BLaER1 treated with 17β-estradiol and CSF1 and Interleukin-3, amounts not matched to agents 10 nM and 100 nM (cell line): ENCODE measurements at regions not wholly inside any gene's neighbourhood (a gene's known extent, or its start where the extent isn't known, plus 50 kb on each side); places are given as distances from the start of the nearest gene placed in this dataset.

ENCODE experiments used
- H3K27ac ChIP-seq, 11 experiments: shearing (Covaris generic); formaldehyde crosslinking; 2 replicates each; pipeline ENCODE4 v1.8.1; 2022
- H3K27me3 ChIP-seq, 11 experiments: shearing (Covaris generic); formaldehyde crosslinking; 2 replicates each; pipeline ENCODE4 v1.8.1; 2022
- H3K36me3 ChIP-seq, 11 experiments: shearing (Covaris generic); formaldehyde crosslinking; 2 replicates each; pipeline ENCODE4 v1.8.1; 2022
- H3K4me1 ChIP-seq, 10 experiments: shearing (Covaris generic); formaldehyde crosslinking; 2 replicates each; pipeline ENCODE4 v1.8.1; 2022
- H3K4me2 ChIP-seq, 11 experiments: shearing (Covaris generic); formaldehyde crosslinking; 2 replicates each; pipeline ENCODE4 v1.8.1; 2022
- H3K4me3 ChIP-seq, 10 experiments: shearing (Covaris generic); formaldehyde crosslinking; 2 replicates each; pipeline ENCODE4 v1.8.1; 2022
- H3K9ac ChIP-seq, 11 experiments: shearing (Covaris generic); formaldehyde crosslinking; 2 replicates each; pipeline ENCODE4 v1.8.1; 2022
- H3K9me3 ChIP-seq, 11 experiments: shearing (Covaris generic); formaldehyde crosslinking; replicated peaks in 1 of 11; 2 replicates each; pipeline ENCODE4 v1.8.1; 2022
- H4K20me1 ChIP-seq, 11 experiments: shearing (Covaris generic); formaldehyde crosslinking; 2 replicates each; pipeline ENCODE4 v1.8.1; 2022
- Cebpa-rat ChIP-seq, 11 experiments: shearing (Covaris generic); IDR thresholded peaks; 2 replicates each; pipeline ENCODE4 v1.8.1; 2022

DNA sequence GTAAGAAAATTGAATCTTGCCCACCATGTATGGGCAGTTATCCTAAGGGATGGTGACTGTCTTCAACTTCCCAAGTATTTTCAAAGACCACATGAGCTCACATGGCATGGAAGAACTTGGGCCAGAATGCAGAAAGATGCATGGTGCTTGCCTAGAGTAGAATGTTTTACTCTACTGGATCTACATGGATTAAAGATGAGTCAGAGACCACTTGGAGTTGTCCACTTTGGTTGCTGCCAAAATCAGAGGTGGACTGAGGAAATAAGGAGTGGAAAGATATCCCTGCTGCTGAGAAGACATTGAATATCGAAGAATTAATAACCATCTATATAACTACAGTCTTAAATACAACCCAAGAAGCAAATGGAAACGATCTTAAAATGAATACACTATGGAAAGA, 498.1 kb downstream of the NLGN4X start:
- H3K4me3 ChIP-seq: no peak overlapping the region
- no peaks in the 10 kb centered on the region for H3K27me3 ChIP-seq
- H4K20me1 ChIP-seq: no peaks in the 10 kb centered on the region
- H3K4me1 ChIP-seq: peaks cover 0 to 31% (median 9%) of the 10 kb centered on the region in 10 experiments; a peak in 13 of 20 replicates
- H3K27ac ChIP-seq: no peak overlapping the region
- no peak overlapping the region for H3K9ac ChIP-seq
- no peak for TF ChIP-seq Cebpa-rat (IDR thresholded peaks at IDR 0.05)
- no peaks in the 10 kb centered on the region for H3K36me3 ChIP-seq
- H3K4me2 ChIP-seq: no peak overlapping the region
- peaks cover 0 to 22% (median 0%) of the 10 kb centered on the region in 11 experiments; a peak in 4 of 22 replicates for H3K9me3 ChIP-seq

GRCh38 chrX:5726224-5726623, 502.4 kb downstream of the NLGN4X start:
- Histone ChIP-seq H3K4me1 (peaks cover 0 to 58% (median 6%) of the 10 kb centered on the region in 10 experiments; a peak in 9 of 20 replicates), H3K9ac (peak overlapping the region in 4 of 11 experiments; percentile 55 to 86 (median 82); a peak in 8 of 22 replicates), H3K9me3 (peaks cover 0 to 17% (median 0%) of the 10 kb centered on the region in 11 experiments; a peak in 3 of 22 replicates), H3K4me2 (peak overlapping the region in 5 of 11 experiments; percentile 37 to 97 (median 84); a peak in 10 of 22 replicates), H4K20me1 (no peaks in the 10 kb centered on the region), H3K27ac (peak overlapping the region in 5 of 11 experiments; percentile 54 to 95 (median 86); a peak in 9 of 22 replicates), H3K36me3 (peaks cover 0 to 4% (median 0%) of the 10 kb centered on the region in 11 experiments; a peak in 1 of 22 replicates), H3K27me3 (no peaks in the 10 kb centered on the region), H3K4me3 (peak overlapping the region in 3 of 10 experiments; percentile 50 to 56 (median 52); a peak in 5 of 20 replicates)
- TF ChIP-seq Cebpa-rat (IDR thresholded peaks at IDR 0.05): no peak

DNA sequence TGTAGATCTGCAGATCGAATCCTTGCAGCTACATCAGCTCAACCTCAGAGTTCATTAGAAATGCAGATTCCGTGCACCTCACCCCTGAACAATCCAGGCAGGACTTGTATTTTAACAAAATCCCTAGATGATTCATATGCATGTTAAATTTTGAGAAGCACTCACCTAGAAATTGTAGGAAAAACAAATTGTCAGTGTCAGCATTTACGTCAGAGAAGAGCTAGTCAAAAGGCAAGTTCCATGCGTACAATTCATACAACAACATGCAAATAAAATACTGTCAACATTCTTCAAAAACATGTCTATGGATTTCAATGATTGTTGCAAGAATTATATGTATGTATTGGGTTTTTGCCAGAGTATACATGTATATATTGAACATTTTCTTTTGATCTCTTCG, 504.5 kb downstream of the NLGN4X start:
- Histone ChIP-seq H4K20me1 (no peaks in the 10 kb centered on the region), H3K27me3 (no peaks in the 10 kb centered on the region), H3K4me1 (peaks cover 0 to 58% (median 6%) of the 10 kb centered on the region in 10 experiments; a peak in 9 of 20 replicates), H3K4me2 (peak overlapping the region in 3 of 11 experiments; percentile 84 to 97 (median 94); a peak in 5 of 22 replicates), H3K9ac (peak overlapping the region in 2 of 11 experiments; percentile 84 to 86; a peak in 2 of 22 replicates), H3K9me3 (peaks cover 5 to 32% (median 10%) of the 10 kb centered on the region in 11 experiments), H3K4me3 (peak overlapping the region in 3 of 10 experiments; percentile 50 to 56 (median 52); a peak in 5 of 20 replicates), H3K36me3 (peaks cover 0 to 19% (median 0%) of the 10 kb centered on the region in 11 experiments; a peak in 4 of 22 replicates), H3K27ac (peak overlapping the region in 3 of 11 experiments; percentile 86 to 95 (median 94); a peak in 3 of 22 replicates)
- no peak for TF ChIP-seq Cebpa-rat (IDR thresholded peaks at IDR 0.05)

GRCh38 chrX:5718651-5719050, 510.0 kb downstream of the NLGN4X start:
- Histone ChIP-seq H3K9me3 (peaks cover 19 to 53% (median 24%) of the 10 kb centered on the region in 11 experiments), H3K4me2 (no peak overlapping the region)
- TF ChIP-seq Cebpa-rat (IDR thresholded peaks at IDR 0.05): no peak

GRCh38 chrX:5716666-5717065, 512.0 kb downstream of the NLGN4X start:
- H3K27me3 ChIP-seq: no peaks in the 10 kb centered on the region
- no peak overlapping the region for H3K4me2 ChIP-seq
- H4K20me1 ChIP-seq: no peaks in the 10 kb centered on the region
- no peak overlapping the region for H3K4me3 ChIP-seq
- peaks cover 19 to 50% (median 24%) of the 10 kb centered on the region in 11 experiments for H3K9me3 ChIP-seq
- no peak overlapping the region for H3K27ac ChIP-seq
- H3K4me1 ChIP-seq: peaks cover 0 to 5% (median 0%) of the 10 kb centered on the region in 10 experiments; a peak in 1 of 20 replicates
- H3K36me3 ChIP-seq: peaks cover 0 to 29% (median 0%) of the 10 kb centered on the region in 11 experiments; a peak in 4 of 22 replicates
- H3K9ac ChIP-seq: no peak overlapping the region
- TF ChIP-seq Cebpa-rat (IDR thresholded peaks at IDR 0.05): no peak

More at GRCh38 chrX:5718651-5719050, 510.0 kb downstream of the NLGN4X start:
- Histone ChIP-seq H3K27ac (no peak overlapping the region), H4K20me1 (no peaks in the 10 kb centered on the region), H3K4me1 (peaks cover 0 to 11% (median 0%) of the 10 kb centered on the region in 10 experiments; a peak in 2 of 20 replicates), H3K27me3 (no peaks in the 10 kb centered on the region), H3K9ac (no peak overlapping the region), H3K4me3 (no peak overlapping the region), H3K36me3 (peaks cover 0 to 34% (median 0%) of the 10 kb centered on the region in 11 experiments; a peak in 4 of 22 replicates)

- Histone ChIP-seq H3K9me3 (peaks cover 0 to 13% (median 9%) of the 10 kb centered on the region in 11 experiments; a peak in 12 of 22 replicates), H4K20me1 (no peaks in the 10 kb centered on the region), H3K27me3 (peaks cover 0 to 25% (median 0%) of the 10 kb centered on the region in 11 experiments; a peak in 2 of 22 replicates), H3K4me3 (no peak overlapping the region), H3K4me2 (peak overlapping the region in 7 of 11 experiments; percentile 18 to 80 (median 45); a peak in 13 of 22 replicates), H3K4me1 (peaks cover 0 to 26% (median 12%) of the 10 kb centered on the region in 10 experiments; a peak in 13 of 20 replicates), H3K36me3 (no peaks in the 10 kb centered on the region), H3K9ac (no peak overlapping the region), H3K27ac (no peak overlapping the region)
- no peak for TF ChIP-seq Cebpa-rat (IDR thresholded peaks at IDR 0.05)
These were observed 520.4 kb downstream of the NLGN4X start for GRCh38 chrX:5708251-5708650.

- Histone ChIP-seq H3K4me3 (no peak overlapping the region), H3K27ac (no peak overlapping the region), H3K4me1 (peaks cover 2 to 6% (median 3%) of the 10 kb centered on the region in 10 experiments; a peak in 17 of 20 replicates), H3K4me2 (no peak overlapping the region), H4K20me1 (no peaks in the 10 kb centered on the region), H3K36me3 (no peaks in the 10 kb centered on the region), H3K9me3 (no peaks in the 10 kb centered on the region), H3K9ac (no peak overlapping the region), H3K27me3 (peaks cover 0 to 13% (median 0%) of the 10 kb centered on the region in 11 experiments; a peak in 2 of 22 replicates)
- no peak for TF ChIP-seq Cebpa-rat (IDR thresholded peaks at IDR 0.05)
These were observed 525.8 kb downstream of the NLGN4X start for GRCh38 chrX:5702890-5703289.

- H3K4me2 ChIP-seq: no peak overlapping the region
- H3K27ac ChIP-seq: no peak overlapping the region
- H3K27me3 ChIP-seq: peaks cover 0 to 5% (median 0%) of the 10 kb centered on the region in 11 experiments; a peak in 1 of 22 replicates
These were observed 532.7 kb downstream of the NLGN4X start for GRCh38 chrX:5695971-5696370.

DNA sequence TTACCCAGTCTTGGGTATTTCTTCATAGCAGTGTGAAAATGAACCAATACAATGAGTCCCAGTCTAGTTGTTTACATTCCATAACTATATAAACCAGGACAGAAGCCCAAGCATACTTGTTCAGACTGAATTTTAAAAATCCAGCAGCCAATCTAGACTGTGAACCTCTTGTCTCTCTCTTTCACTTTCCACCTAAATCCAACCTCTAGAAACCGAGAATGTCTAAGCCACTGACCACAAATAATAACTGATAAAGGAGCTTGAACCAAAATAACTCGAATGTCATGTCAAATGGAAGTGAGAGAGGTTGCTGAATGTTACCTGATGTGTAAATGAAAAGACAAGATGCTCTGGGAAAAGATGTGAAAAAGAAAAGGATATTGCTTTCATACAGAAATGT, 544.7 kb downstream of the NLGN4X start:
- H3K4me2 ChIP-seq: peak overlapping the region in 3 of 11 experiments; percentile 3 to 18 (median 3); a peak in 2 of 22 replicates

More at GRCh38 chrX:5695971-5696370, 532.7 kb downstream of the NLGN4X start:
- no peak for TF ChIP-seq Cebpa-rat (IDR thresholded peaks at IDR 0.05)
- peaks cover 0 to 6% (median 2%) of the 10 kb centered on the region in 10 experiments; a peak in 8 of 20 replicates for H3K4me1 ChIP-seq
- H3K9ac ChIP-seq: no peak overlapping the region
- H3K9me3 ChIP-seq: no peaks in the 10 kb centered on the region
- H3K36me3 ChIP-seq: no peaks in the 10 kb centered on the region
- H3K4me3 ChIP-seq: no peak overlapping the region
- no peaks in the 10 kb centered on the region for H4K20me1 ChIP-seq

More for the DNA sequence above, 544.7 kb downstream of the NLGN4X start:
- TF ChIP-seq Cebpa-rat (IDR thresholded peaks at IDR 0.05): no peak
- H3K4me1 ChIP-seq: peaks cover 0 to 5% (median 0%) of the 10 kb centered on the region in 10 experiments; a peak in 2 of 20 replicates
- no peak overlapping the region for H3K9ac ChIP-seq
- no peak overlapping the region for H3K27ac ChIP-seq
- no peaks in the 10 kb centered on the region for H3K27me3 ChIP-seq
- H3K4me3 ChIP-seq: no peak overlapping the region
- no peaks in the 10 kb centered on the region for H4K20me1 ChIP-seq
- peaks cover 0 to 9% (median 0%) of the 10 kb centered on the region in 11 experiments; a peak in 2 of 22 replicates for H3K9me3 ChIP-seq
- no peaks in the 10 kb centered on the region for H3K36me3 ChIP-seq
